Gastroesophageal sphincter (tissue), 3 donors: ENCODE measurements at regions not wholly inside any gene's neighbourhood (a gene's known extent, or its start where the extent isn't known, plus 50 kb on each side); places are given as distances from the start of the nearest gene placed in this dataset.

Source experiments
- CTCF ChIP-seq, 4 experiments: fragments of 200-600 bp in 2 of 4; fragments of 450-650 bp in 2 of 4; sonication (generic) in 1 of 4; IDR thresholded peaks; one replicate each; pipeline ENCODE4 v1.5.1; 2017 to 2019; ENCODE audit warnings: antibody characterized with exemption in 4 of 4, mild to moderate bottlenecking in 2 of 4, moderate library complexity in 2 of 4
- EP300 ChIP-seq: sonication (generic); formaldehyde crosslinking; IDR thresholded peaks from one replicate; pipeline ENCODE4 v1.6.1; 2017; ENCODE audit warnings: antibody characterized with exemption, mild to moderate bottlenecking
- POLR2A ChIP-seq, 2 donors: fragments of 450-650 bp; IDR thresholded peaks; one replicate each; pipeline ENCODE4 v1.6.1; 2017; ENCODE audit warnings: antibody characterized with exemption in 2 of 2, mild to moderate bottlenecking in 2 of 2, moderate library complexity in 1 of 2
- POLR2AphosphoS5 ChIP-seq: sonication (generic); formaldehyde crosslinking; IDR thresholded peaks from one replicate; pipeline ENCODE4 v1.6.1; 2017; ENCODE audit warnings: antibody characterized with exemption

- TF ChIP-seq CTCF (IDR thresholded peaks at IDR 0.05) (no peak), POLR2AphosphoS5 (no peak), POLR2A (IDR thresholded peaks at IDR 0.05) (no peak), EP300 (no peak)
Observed at GRCh38 chr2:71796174-71796593, 342.8 kb downstream of the DYSF start.
